Upper lobe of right lung (tissue), 1 donor: ENCODE measurements at regions not wholly inside any gene's neighbourhood (a gene's known extent, or its start where the extent isn't known, plus 50 kb on each side); places are given as distances from the start of the nearest gene placed in this dataset.

Source experiments
- ATAC-seq: fragments of 200-7000 bp; cut with Tn5 transposase; one replicate; pipeline ENCODE4 v1.9.1; 2020; ENCODE audit warnings: mild to moderate bottlenecking, moderate library complexity
- DNase-seq: peaks from one replicate; pipeline ENCODE4 v3.0.0-alpha.2; 2020
- H3K27ac ChIP-seq: fragments of 200-600 bp; one replicate; pipeline ENCODE4 v1.8.0; 2022
- H3K27me3 ChIP-seq: fragments of 200-600 bp; one replicate; pipeline ENCODE4 v1.8.0; 2022; ENCODE audit warnings: mild to moderate bottlenecking
- H3K36me3 ChIP-seq: fragments of 200-600 bp; one replicate; pipeline ENCODE4 v1.8.0; 2022
- H3K4me1 ChIP-seq: fragments of 200-600 bp; one replicate; pipeline ENCODE4 v1.8.0; 2022
- H3K4me3 ChIP-seq: fragments of 200-600 bp; one replicate; pipeline ENCODE4 v1.8.0; 2022; ENCODE audit warnings: mild to moderate bottlenecking
- H3K9me3 ChIP-seq: fragments of 200-600 bp; one replicate; pipeline ENCODE4 v1.8.0; 2022
- CTCF ChIP-seq: fragments of 200-600 bp; IDR thresholded peaks from one replicate; pipeline ENCODE4 v1.8.0; 2022; ENCODE audit warnings: antibody characterized with exemption
- intact Hi-C: fragments of 100-400 bp; cut with DNase I; formaldehyde crosslinking; loops from one replicate; pipeline ENCODE4 v1.11.0; 2022
- donor health status: DM: no; HTN: yes; CAD: no; lungs with severe emphysema.

DNA sequence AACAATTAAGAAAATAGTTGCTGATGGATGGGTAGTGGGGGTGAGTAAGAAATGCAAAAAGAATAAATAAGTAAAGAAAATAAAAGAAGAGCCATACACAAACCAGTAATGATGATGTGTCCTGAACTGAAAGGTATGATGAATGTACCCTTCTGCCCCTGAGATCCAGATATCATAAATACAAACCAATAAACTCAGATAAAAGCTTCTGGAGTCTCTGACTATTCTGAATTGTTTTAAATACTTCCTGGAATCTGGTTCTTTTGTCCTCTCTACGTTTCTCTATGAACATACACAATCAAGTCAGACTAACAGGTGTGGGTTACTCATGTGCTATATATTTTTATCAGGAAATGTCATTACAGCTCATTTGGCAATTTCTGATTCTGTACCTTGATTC is 153.4 kb downstream of the PPP1R2C start:
- Histone ChIP-seq H3K27me3 (no peaks in the 10 kb centered on the region), H3K36me3 (no peaks in the 10 kb centered on the region), H3K9me3 (no peaks in the 10 kb centered on the region), H3K4me3 (no peak overlapping the region), H3K4me1 (no peaks in the 10 kb centered on the region), H3K27ac (no peak overlapping the region)
- ATAC-seq = no peak
- no peak for DNase-seq
- intact Hi-C loops = no loop called here
- TF ChIP-seq CTCF = no peak

DNA sequence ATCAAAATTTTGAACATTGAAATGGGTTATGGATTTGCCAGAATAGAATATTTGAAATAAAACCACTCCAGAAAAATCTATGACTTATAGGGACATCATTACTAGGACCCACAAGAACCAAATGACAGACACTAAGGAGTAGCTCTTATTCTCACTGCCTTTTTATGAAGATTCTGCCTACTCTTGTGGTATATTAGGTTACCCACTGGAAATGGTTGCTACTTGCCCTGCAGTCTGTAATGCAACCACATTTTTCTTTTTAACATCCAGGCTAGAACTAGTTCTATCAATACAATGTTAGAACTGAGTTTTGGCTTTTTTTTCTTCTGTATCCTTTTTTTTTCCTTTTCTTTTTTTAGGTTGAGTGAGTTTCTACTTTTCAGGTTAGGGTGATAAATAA is 158.9 kb downstream of the PPP1R2C start:
- intact Hi-C loops = no loop called here
- Histone ChIP-seq H3K27ac (no peak overlapping the region), H3K9me3 (no peaks in the 10 kb centered on the region), H3K4me3 (no peak overlapping the region), H3K36me3 (no peaks in the 10 kb centered on the region), H3K27me3 (no peaks in the 10 kb centered on the region), H3K4me1 (no peaks in the 10 kb centered on the region)
- TF ChIP-seq CTCF = no peak
- ATAC-seq = no peak
- DNase-seq = no peak

DNA sequence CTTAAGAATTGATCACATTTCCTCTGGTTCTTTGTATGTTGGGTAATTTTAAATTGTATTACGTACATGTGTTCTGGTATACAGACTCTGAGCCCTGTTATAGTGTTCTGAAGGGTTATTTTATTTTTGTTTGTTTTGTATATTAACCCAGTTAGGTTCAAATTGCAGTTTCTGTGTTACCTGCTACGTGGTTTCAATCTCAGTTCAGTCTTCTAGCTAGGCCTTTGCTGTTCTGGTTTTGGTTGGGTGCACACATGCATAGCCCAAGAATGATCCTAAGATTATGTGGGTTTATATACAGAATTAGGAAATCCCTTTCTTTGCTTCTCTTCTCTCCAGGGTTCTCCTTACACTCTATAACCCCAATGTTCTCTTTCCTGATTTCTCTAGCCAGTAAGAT is 161.0 kb downstream of the PPP1R2C start:
- no peaks in the 10 kb centered on the region for H3K4me1 ChIP-seq
- ATAC-seq (no peak), DNase-seq (no peak)
- intact Hi-C loops = no loop called here
- H3K27me3 ChIP-seq = no peaks in the 10 kb centered on the region
- no peak for TF ChIP-seq CTCF
- no peaks in the 10 kb centered on the region for H3K9me3 ChIP-seq
- no peak overlapping the region for H3K27ac ChIP-seq
- no peaks in the 10 kb centered on the region for H3K36me3 ChIP-seq
- no peak overlapping the region for H3K4me3 ChIP-seq

DNA sequence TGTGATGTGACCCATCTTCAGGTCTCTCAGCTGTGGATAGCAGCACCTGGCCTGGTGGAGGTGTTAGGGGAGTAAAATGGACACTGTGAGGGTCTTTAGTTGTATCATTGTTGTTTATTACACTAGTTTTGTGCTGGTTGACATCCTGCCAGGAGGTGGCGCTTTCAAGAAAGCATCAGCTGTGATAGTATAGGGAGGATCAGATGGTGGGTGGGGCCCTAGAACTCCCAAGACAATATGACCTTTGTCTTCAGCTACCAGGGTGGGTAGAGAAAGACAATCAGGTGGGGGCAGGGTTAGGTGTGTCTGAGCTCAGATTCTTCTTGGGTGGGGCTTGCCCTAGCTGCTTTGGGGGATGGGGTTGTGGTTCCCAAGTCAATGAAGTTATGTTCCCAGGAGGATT is 162.8 kb downstream of the PPP1R2C start:
- intact Hi-C loops = no loop called here
- no peaks in the 10 kb centered on the region for H3K27me3 ChIP-seq
- TF ChIP-seq CTCF = no peak
- no peaks in the 10 kb centered on the region for H3K9me3 ChIP-seq
- DNase-seq = no peak
- H3K27ac ChIP-seq = no peak overlapping the region
- no peak overlapping the region for H3K4me3 ChIP-seq
- no peak for ATAC-seq
- no peaks in the 10 kb centered on the region for H3K36me3 ChIP-seq
- no peaks in the 10 kb centered on the region for H3K4me1 ChIP-seq

DNA sequence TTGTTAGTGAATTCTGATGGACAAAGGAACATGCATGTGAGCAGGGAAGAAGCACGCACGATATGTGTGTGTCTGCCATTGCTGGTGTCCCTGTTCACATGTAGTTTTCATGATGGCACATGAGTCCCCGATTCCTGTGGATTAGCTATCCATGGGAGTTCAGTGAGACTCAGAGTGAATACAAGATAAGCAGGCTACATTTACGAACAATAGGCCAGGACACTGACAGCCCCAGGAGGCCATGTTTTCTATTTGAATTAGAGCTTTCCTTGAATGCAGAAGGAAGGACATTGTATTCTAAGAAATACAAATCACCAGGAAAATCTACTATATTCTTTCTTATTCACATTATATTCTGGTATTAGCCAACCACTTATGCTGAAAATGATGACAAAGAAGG is 171.4 kb downstream of the PPP1R2C start:
- H3K4me1 ChIP-seq = no peaks in the 10 kb centered on the region
- DNase-seq (no peak), ATAC-seq (no peak)
- no peak overlapping the region for H3K27ac ChIP-seq
- no peaks in the 10 kb centered on the region for H3K27me3 ChIP-seq
- H3K4me3 ChIP-seq = no peak overlapping the region
- no peaks in the 10 kb centered on the region for H3K36me3 ChIP-seq
- intact Hi-C loops = no loop called here
- TF ChIP-seq CTCF = no peak
- no peaks in the 10 kb centered on the region for H3K9me3 ChIP-seq

DNA sequence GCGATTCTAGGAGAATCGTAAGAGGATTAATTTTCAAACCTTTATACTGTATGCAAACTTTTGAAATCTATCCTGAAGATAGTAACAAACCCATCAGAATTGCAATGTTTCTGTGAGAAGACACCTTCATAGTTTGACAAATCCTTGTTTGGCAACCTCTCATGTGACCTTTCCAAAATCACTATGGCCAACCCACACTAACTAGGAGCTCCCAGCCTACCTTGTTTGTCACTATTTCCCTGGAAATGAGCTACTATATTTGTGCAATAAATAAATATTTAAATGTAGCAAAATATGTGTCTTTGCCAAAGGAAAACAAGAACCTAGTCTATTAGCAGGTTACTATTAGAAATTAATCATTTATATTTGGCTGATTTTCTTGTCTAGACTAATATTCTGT is 173.7 kb downstream of the PPP1R2C start:
- ATAC-seq (no peak), DNase-seq (no peak)
- no peak overlapping the region for H3K4me3 ChIP-seq
- H3K4me1 ChIP-seq = no peaks in the 10 kb centered on the region
- H3K27me3 ChIP-seq = no peaks in the 10 kb centered on the region
- no peaks in the 10 kb centered on the region for H3K9me3 ChIP-seq
- H3K36me3 ChIP-seq = no peaks in the 10 kb centered on the region
- intact Hi-C loops = no loop called here
- no peak for TF ChIP-seq CTCF
- H3K27ac ChIP-seq = no peak overlapping the region
